GM18909 (cell line): ENCODE measurements at regions not wholly inside any gene's neighbourhood (a gene's known extent, or its start where the extent isn't known, plus 50 kb on each side); places are given as distances from the start of the nearest gene placed in this dataset.
A peak's percentile ranks its signal among the peaks of the same experiment; 100 is the strongest.
"Not testable (repeated sequence)": the region's sequence is repeated elsewhere in the genome, so short reads cannot be mapped to it uniquely, and the experiment has no call there.

Experiments used
- ATAC-seq: cut with Tn5 transposase; IDR thresholded peaks from one replicate; pipeline ENCODE4 v1.9.1; 2021; ENCODE audit warnings: mild to moderate bottlenecking; ENCODE audit not compliant: unreplicated experiment, poor library complexity

GRCh38 chr1:146386851-146387749, 158.3 kb upstream of the NOTCH2NLA start:
- ATAC-seq, result peak; percentile 94

DNA sequence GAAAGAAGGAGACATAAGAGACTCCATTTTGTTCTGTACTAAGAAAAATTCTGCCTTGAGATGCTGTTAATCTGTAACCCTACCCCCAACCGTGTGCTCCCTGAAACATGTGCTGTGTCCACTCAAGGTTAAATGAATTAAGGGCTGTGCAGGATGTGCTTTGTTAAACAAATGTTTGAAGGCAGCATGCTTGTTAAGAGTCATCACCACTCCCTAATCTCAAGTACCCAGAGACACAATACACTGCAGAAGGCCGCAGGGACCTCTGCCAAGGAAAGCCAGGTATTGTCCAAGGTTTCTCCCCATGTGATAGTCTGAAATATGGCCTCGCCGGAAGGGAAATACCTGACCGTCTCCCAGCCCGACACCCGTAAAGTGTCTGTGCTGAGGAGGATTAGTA, 152.4 kb upstream of the NOTCH2NLA start:
- not testable (repeated sequence) for ATAC-seq

- ATAC-seq, result peak; percentile 96
These were observed 148.1 kb upstream of the NOTCH2NLA start for GRCh38 chr1:146376708-146377496.

- peak; percentile 67 for ATAC-seq
These were observed 147.5 kb upstream of the NOTCH2NLA start for GRCh38 chr1:146376309-146376707.

- ATAC-seq, result not testable (repeated sequence)
These were observed 146.3 kb upstream of the NOTCH2NLA start for GRCh38 chr1:146375108-146375507.

DNA sequence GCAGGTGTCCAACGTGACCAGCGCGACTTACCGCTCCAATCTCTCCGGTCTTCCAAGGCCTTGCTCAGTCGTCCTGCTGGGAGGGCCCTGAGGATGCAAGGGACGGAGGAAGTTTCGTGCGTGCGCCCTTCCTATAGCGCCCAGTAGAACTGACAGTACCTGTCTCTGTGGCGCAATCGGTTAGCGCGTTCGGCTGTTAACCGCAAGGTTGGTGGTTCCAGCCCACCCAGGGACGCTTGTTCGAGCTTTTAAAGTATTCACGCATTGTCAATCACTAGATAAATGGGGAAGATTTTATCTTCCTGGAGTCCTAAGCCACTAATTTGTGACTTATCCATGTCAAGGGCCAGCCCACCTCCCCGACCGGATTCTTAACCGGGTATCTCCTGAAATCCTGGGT, 141.1 kb upstream of the NOTCH2NLA start:
- not testable (repeated sequence) for ATAC-seq

DNA sequence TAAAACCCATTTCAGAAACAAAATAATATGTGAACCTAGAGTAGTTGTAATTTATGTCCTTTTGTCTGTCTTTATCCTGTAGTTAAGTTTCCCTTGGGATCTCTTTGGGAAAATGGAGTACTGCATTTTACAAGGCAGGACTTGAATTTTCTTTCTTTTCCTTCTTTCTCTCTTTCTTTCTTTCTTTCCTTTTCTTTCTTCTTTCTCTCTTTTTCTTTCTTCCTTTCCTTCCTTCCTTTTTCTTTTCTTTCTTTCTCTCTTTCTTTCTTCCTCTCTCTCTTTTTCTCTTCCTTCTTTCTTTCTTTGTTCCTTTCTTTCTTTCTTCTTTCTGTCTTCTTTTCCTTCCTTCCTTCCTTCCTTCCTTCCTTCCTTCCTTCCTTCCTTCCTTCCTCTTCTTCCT, 126.6 kb upstream of the NOTCH2NLA start:
- ATAC-seq, result not testable (repeated sequence)

- not testable (repeated sequence) for ATAC-seq
These were observed 98.0 kb upstream of the NOTCH2NLA start for GRCh38 chr1:146326863-146327262.

GRCh38 chr1:146324463-146324862, 95.6 kb upstream of the NOTCH2NLA start:
- ATAC-seq, result not testable (repeated sequence)

DNA sequence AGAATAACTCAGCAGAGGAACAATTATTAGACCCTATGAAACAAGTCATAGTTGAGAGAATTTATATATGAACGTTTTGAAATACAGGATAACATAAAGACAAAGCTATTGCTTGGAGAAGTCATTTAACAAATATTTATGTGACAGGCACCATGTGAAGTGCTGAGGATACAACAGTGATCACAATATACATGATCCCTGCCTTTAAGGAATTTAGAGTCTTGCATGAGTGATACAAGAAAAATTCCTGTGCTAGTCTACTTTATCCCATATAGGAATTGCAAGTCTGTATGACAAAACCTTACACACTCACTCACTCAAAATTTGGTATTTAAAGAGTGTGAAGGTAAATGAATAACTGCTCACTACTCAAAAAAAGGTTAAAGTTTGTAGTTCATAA, 94.5 kb upstream of the NOTCH2NLA start:
- ATAC-seq, result not testable (repeated sequence)

GRCh38 chr1:146322893-146323292, 94.1 kb upstream of the NOTCH2NLA start:
- ATAC-seq, result not testable (repeated sequence)

DNA sequence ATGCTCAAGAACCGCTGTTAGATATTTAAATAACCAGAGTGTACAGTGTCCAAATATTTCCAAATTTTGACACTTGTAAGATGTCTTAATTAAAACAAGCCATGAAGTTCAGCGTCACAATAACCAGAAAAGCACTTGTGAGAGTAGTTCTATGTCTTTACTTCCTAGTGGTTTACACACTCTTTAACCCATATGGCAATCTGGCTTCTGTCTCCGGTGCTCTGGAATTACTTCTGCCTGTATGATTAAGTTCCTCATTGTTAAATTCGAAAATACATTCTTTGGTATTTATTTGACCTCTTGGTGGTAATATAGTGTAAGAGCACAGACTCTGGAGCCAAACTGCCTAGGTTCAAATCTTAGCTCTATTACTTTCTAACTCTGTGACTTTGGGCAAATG, 89.9 kb upstream of the NOTCH2NLA start:
- ATAC-seq, result not testable (repeated sequence)

GRCh38 chr1:146317785-146318184, 89.0 kb upstream of the NOTCH2NLA start:
- not testable (repeated sequence) for ATAC-seq

DNA sequence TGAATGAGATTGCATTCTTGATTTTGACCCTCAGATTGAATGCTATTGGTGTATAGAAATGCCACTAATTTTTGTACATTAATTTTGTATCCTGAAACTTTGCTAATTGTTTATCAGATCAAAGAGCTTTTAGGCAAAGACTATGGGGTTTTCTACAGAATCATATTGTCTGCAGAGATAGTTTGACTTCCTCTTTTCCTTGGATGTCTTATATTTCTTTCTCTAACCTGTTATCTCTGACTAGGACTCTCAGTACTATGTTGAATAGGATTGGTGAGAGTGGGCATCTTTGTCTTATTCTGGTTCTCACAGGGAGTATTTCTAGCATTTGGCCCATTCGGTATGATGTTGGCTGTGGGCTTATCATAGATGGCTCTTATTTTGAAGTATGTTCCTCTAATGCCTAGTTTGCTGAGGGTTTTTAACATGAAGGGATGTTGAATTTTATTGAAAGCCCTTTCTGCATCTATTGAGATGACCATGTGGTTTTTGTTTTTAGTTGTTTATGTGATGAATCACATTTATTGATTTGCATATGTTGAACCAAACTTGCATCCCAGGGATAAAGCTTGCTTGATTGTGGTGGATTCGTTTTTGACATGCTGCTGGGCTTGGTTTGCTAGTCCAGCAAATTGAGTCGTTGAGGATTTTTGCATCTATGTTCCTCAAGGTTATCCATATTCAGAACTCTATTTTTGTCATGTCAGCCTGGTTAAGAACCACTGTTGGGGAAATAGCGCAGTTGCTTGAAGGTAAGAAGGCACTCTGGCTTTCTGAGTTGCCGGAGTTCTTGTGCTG, 85.8 kb upstream of the NOTCH2NLA start:
- ATAC-seq, result not testable (repeated sequence)

- not testable (repeated sequence) for ATAC-seq
These were observed 81.8 kb upstream of the NOTCH2NLA start for GRCh38 chr1:146310579-146310978.

GRCh38 chr1:146309427-146309826, 80.6 kb upstream of the NOTCH2NLA start:
- ATAC-seq, result not testable (repeated sequence)

DNA sequence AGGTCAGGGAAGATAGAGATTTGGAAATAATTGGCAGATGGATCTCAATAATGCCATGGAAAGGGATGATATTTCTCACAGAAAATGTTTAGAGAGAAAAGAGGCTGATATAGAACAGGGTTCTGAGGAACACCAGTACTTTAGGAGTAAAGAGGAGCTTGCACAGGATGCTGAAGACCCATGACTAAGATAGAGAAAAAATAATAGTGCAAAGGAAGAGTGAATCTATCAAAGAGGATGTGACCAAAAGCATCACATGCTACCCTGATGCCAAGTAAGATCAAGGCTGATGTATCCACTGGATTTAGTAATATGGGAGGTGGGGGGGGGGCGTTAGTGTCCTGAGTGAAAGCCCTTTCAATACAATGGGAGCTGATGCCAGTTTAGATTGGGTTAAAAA, 80.1 kb upstream of the NOTCH2NLA start:
- not testable (repeated sequence) for ATAC-seq

DNA sequence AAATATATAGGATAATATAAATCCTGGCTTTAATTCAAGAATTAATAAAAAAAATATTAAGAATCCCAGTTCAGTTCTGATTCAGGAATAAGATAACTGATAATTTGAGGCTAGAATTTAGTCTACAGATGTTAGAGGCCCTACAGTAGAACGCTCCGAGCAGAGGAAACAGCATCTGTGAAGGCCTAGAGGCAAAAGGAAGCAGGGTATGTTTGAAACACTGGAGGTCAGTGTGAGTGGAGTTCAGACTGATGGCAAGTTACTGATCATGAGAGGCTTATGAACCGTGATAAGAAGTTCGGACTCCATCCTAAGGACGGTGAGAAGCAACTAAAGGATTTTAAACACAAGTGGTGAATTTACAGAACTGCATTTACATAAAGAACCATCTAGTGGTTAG, 79.3 kb upstream of the NOTCH2NLA start:
- not testable (repeated sequence) for ATAC-seq

- peak; percentile 95 for ATAC-seq
These were observed 78.8 kb upstream of the NOTCH2NLA start for GRCh38 chr1:146307632-146308031.

- ATAC-seq, result not testable (repeated sequence)
These were observed 77.8 kb upstream of the NOTCH2NLA start for GRCh38 chr1:146306651-146307050.
